ENCODE measurements at regions not wholly inside any gene's neighbourhood (a gene's known extent, or its start where the extent isn't known, plus 50 kb on each side); places are given as distances from the start of the nearest gene placed in this dataset.

DNA sequence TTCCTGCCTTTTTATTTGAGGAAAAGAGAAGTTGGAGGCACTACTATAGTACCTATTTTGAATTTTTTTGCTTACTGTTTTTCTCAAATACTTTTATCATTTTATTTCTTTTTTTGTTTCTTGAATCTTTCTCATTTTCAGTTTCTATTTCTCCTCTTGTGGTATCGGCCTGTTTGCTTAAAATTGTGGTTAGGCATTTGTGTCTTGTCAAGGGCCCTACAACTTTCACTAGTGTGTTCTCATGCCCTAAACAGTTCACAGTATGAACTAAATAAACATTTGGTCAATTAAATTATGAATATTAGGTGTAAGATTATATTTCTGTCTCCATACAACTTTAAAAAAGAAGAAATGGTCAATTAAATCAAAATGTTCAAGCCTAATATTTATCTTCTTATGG is 613.5 kb downstream of the MBD2 start:
- intact Hi-C loops (cut with DNase I; ENCODE audit: low total_unique reads) = no loop called here
- no peaks in the 10 kb centered on the region for H3K36me3 ChIP-seq
- no peak overlapping the region for H3K4me3 ChIP-seq
- WGBS, 5 donors = 70 to 86% (median 81%) methylated on average over 1 of the region's 1 CpG
- no peak for DNase-seq
- H3K27ac ChIP-seq = no peak overlapping the region
- TF ChIP-seq CTCF (IDR thresholded peaks at IDR 0.05 in 8 of 11, conservative IDR thresholded peaks at IDR 0.05 in 3 of 11) (no peak), POLR2A (IDR thresholded peaks at IDR 0.05) (no peak), POLR2AphosphoS5 (IDR thresholded peaks at IDR 0.05) (no peak)
- H3K27me3 ChIP-seq (replicated peaks in 1 of 7) = no peaks in the 10 kb centered on the region
- no peaks in the 10 kb centered on the region for H3K9me3 ChIP-seq
- no peaks in the 10 kb centered on the region for H3K4me1 ChIP-seq

GRCh38 chr18:53606792-53607191 is 617.7 kb downstream of the MBD2 start:
- no peaks in the 10 kb centered on the region for H3K27me3 ChIP-seq (replicated peaks in 1 of 7)
- intact Hi-C loops (cut with DNase I; ENCODE audit: low total_unique reads) = no loop called here
- H3K9me3 ChIP-seq = no peaks in the 10 kb centered on the region
- H3K4me1 ChIP-seq = no peaks in the 10 kb centered on the region
- H3K4me3 ChIP-seq = no peak overlapping the region
- H3K36me3 ChIP-seq = no peaks in the 10 kb centered on the region
- TF ChIP-seq CTCF (IDR thresholded peaks at IDR 0.05 in 8 of 11, conservative IDR thresholded peaks at IDR 0.05 in 3 of 11) (no peak), POLR2A (IDR thresholded peaks at IDR 0.05) (no peak), POLR2AphosphoS5 (IDR thresholded peaks at IDR 0.05) (no peak)
- DNase-seq = no peak
- H3K27ac ChIP-seq = no peak overlapping the region

DNA sequence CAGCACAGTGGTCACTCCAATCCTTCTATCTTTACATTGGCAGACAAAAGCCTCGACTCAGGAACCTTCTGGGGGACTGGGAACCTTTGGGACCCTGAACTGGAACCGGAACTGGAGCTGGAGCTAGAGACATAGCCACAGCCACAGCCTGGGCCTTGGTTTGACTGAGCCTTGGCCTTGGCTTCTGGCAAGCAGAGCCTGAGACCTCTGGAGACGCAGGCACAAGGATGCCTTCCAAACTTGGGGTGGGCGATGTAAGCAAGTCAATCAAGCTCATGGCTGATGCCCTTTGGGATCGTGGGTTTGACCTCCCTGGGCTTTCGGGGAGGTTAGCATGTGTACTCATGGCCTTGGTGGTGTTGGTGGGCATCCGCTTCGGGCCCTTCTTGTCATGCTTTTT is 619.3 kb downstream of the MBD2 start:
- Histone ChIP-seq H3K9me3 (no peaks in the 10 kb centered on the region), H3K36me3 (no peaks in the 10 kb centered on the region), H3K27me3 (replicated peaks in 1 of 7) (no peaks in the 10 kb centered on the region), H3K27ac (no peak overlapping the region), H3K4me1 (no peaks in the 10 kb centered on the region), H3K4me3 (no peak overlapping the region)
- DNase-seq = peak; percentile 46
- WGBS, 5 donors = 68 to 89% (median 83%) methylated on average over 8 of the region's 8 CpGs
- TF ChIP-seq CTCF (IDR thresholded peaks at IDR 0.05 in 8 of 11, conservative IDR thresholded peaks at IDR 0.05 in 3 of 11) (no peak), POLR2A (IDR thresholded peaks at IDR 0.05) (no peak), POLR2AphosphoS5 (IDR thresholded peaks at IDR 0.05) (no peak)
- intact Hi-C loops (cut with DNase I; ENCODE audit: low total_unique reads) = no loop called here

DNA sequence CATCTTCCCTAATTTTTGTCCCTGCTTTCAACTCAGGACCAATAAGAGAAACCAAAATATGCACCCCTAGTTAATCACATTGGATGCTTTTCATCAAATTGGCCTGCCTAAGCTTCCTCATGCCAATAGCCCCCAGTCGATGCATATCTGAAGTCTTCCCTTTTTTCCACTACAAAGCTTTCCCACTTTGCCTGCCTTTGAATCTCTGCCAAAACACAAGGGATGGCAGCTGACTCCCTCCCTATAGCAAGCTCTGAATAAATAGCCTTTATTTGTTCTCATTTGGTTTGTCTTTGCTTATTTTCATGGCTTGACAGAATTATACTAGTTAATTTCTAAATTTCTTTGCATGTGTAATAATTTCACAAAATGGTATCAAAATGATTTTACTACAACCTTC is 621.2 kb downstream of the MBD2 start:
- H3K4me3 ChIP-seq = no peak overlapping the region
- H3K4me1 ChIP-seq = no peaks in the 10 kb centered on the region
- H3K27ac ChIP-seq = no peak overlapping the region
- no peak for TF ChIP-seq POLR2AphosphoS5 (IDR thresholded peaks at IDR 0.05)
- no peak for TF ChIP-seq CTCF (IDR thresholded peaks at IDR 0.05 in 8 of 11, conservative IDR thresholded peaks at IDR 0.05 in 3 of 11)
- TF ChIP-seq POLR2A (IDR thresholded peaks at IDR 0.05) = no peak
- H3K27me3 ChIP-seq (replicated peaks in 1 of 7) = no peaks in the 10 kb centered on the region
- intact Hi-C loops (cut with DNase I; ENCODE audit: low total_unique reads) = no loop called here
- no peaks in the 10 kb centered on the region for H3K36me3 ChIP-seq
- no peaks in the 10 kb centered on the region for H3K9me3 ChIP-seq
- 12 to 43% (median 24%) methylated on average over 1 of the region's 1 CpG for WGBS, 5 donors
- DNase-seq = no peak

All from spleen (tissue), 11 donors.